ENCODE measurements at regions not wholly inside any gene's neighbourhood (a gene's known extent, or its start where the extent isn't known, plus 50 kb on each side); places are given as distances from the start of the nearest gene placed in this dataset.

DNA sequence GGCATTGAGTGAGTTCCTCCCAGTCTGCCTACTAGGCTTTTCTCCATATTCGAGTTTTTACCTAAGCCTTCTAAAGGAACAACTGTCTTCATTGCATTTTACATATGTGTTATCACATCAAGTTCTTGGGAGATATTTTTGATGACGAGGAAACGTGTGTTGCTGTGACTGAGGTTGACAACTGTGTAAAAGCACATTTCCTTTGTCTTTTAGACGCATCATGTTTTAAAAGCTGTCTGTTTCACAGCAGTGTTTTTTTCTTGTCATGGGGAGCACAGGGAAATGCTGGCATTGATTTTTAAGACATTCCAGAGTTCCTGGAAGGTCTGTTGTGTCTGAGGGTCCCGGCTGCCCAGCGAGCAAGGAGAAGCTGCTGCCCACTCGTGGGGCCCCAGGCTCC lies 381.8 kb downstream of the DCDC2C start:
- no peak overlapping the region for H3K4me3 ChIP-seq (ENCODE audit: control insufficient read depth, low read depth, low read length)
- DNase-seq (ENCODE audit: low read depth): no peak
- no peak for TF ChIP-seq CTCF (IDR thresholded peaks at IDR 0.05; ENCODE audit: control insufficient read depth, insufficient read depth, low read depth, low read length, missing control alignments)

DNA sequence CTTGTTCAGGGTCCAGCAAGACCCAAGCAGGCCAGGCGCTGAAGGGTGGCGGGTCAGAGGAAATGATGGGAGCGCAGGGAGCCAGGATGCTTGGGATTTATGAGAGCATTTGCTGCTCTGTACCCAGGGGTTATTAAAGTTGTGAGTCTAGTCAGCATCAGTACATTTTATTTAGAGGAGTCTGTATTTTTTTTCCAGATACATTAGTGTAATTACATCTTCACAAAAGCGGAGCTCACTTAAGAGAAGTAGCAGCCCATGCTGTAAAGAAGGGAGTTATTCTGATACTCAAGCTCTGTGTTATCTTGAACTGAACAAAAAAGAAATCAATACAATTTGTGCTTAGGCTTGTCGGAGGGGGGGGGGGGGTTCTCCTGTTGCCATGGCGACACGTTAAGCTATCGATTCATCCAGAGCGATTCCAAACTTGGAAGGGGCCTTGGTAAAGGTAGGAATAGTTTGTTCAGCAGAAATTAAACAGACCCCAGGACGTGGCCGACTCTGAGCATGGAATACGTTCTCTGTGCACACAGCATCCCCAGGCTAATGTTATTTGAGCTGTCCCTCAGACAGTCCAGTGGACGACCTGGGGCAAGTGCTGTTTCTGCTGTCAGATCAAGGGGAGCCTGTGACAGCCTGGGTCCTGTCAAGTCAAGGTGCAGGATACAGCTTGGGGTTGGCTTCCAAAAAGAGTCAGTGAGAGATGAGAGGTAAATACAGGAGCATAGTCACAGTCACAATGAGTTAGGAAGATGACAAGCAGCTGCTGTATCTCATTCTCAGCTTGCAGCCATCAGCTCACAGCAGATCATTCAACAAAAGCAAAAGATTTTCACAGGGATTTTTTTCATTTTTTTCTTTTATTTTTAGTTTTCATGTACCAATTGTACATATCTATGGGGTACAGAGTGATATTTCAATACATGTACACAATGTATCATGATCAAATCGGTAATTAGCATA lies 387.6 kb downstream of the DCDC2C start:
- no peak for DNase-seq (ENCODE audit: low read depth)
- H3K4me3 ChIP-seq (ENCODE audit: control insufficient read depth, low read depth, low read length): no peak overlapping the region

GRCh38 chr2:4091869-4092268 lies 388.5 kb downstream of the DCDC2C start:
- no peak for DNase-seq (ENCODE audit: low read depth)
- H3K4me3 ChIP-seq (ENCODE audit: control insufficient read depth, low read depth, low read length): no peak overlapping the region
- no peak for TF ChIP-seq CTCF (IDR thresholded peaks at IDR 0.05; ENCODE audit: control insufficient read depth, insufficient read depth, low read depth, low read length, missing control alignments)

More for the DNA sequence above, 387.6 kb downstream of the DCDC2C start:
- TF ChIP-seq CTCF (IDR thresholded peaks at IDR 0.05; ENCODE audit: control insufficient read depth, insufficient read depth, low read depth, low read length, missing control alignments): no peak

DNA sequence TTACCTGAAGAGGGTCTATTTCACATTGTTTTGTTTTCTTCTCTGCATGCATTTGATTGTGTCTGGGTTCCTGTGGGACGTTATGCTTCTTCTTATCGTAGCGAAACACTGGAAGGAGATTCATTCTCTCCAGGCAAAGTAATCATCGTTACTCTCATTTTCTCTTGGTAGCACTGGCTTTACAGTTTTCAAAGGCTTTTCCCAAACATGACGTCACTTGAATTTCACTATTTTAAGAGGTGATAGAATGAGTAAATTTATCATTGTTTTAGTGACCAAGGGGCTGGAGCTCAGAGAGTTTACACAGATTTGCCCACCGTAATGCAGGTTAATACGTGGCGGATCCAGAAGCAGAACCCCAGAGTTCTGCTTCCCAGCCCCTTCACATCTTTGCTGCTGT lies 391.4 kb downstream of the DCDC2C start:
- no peak for TF ChIP-seq CTCF (IDR thresholded peaks at IDR 0.05; ENCODE audit: control insufficient read depth, insufficient read depth, low read depth, low read length, missing control alignments)
- DNase-seq (ENCODE audit: low read depth): no peak
- no peak overlapping the region for H3K4me3 ChIP-seq (ENCODE audit: control insufficient read depth, low read depth, low read length)

DNA sequence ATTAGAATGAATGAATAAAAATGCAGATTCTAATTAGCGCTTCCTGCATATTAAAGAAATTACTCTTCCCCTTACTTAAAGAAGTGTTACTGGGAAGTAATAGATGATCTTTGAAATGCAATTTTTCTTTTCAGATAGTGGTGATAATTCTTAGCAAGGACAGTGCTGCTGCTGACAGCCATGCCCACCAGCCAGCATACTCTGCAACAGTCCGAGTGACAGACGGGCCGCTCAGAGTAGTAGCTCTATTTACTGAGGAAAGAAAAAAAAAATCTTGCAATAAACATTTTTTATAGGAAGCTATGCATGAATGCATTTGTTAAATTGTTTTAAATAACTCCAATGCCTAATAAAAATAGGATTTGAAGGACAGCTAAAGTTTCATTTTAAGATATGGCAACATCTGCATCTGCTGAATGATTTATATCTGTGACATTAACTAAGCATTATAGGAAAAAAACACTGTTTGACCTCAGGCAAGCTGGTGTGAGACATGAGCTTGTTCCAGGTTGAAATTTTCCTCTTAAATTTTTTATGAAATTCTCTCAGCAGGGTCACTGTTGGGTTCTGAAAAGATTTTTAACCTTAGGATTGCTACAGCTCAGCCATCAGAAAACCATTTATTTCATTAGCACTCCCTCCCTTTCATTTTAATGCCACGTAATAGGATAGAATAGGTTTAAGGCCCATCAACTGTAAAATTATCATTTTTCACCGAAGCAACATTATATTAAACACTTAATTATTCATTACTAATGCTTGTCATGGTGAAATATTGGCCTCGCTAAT lies 393.8 kb downstream of the DCDC2C start:
- no peak for TF ChIP-seq CTCF (IDR thresholded peaks at IDR 0.05; ENCODE audit: control insufficient read depth, insufficient read depth, low read depth, low read length, missing control alignments)
- H3K4me3 ChIP-seq (ENCODE audit: control insufficient read depth, low read depth, low read length): no peak overlapping the region
- DNase-seq (ENCODE audit: low read depth): no peak

DNA sequence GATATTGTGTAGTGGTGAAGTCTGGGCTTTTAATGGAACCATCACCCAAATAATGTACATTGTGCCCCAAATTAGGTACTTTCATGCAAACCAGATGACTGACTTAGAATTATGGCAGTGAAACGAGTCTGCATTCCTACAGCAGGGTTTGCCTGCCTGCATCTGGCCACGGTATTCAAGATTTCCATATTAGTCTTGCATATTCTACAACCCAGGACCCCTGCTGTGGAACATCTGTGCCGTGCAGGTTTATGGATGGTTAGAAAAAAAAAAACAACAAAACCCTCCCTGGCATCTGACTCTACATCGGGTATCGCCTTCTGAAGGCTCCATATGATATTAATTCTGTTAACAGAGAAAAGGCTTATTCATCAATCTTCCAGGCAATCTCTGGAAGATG lies 394.8 kb downstream of the DCDC2C start:
- no peak for DNase-seq (ENCODE audit: low read depth)
- H3K4me3 ChIP-seq (ENCODE audit: control insufficient read depth, low read depth, low read length): no peak overlapping the region
- TF ChIP-seq CTCF (IDR thresholded peaks at IDR 0.05; ENCODE audit: control insufficient read depth, insufficient read depth, low read depth, low read length, missing control alignments): no peak
